ENCODE measurements at regions not wholly inside any gene's neighbourhood (a gene's known extent, or its start where the extent isn't known, plus 50 kb on each side); places are given as distances from the start of the nearest gene placed in this dataset.
"Not testable (repeated sequence)": the region's sequence is repeated elsewhere in the genome, so short reads cannot be mapped to it uniquely, and the experiment has no call there.

DNA sequence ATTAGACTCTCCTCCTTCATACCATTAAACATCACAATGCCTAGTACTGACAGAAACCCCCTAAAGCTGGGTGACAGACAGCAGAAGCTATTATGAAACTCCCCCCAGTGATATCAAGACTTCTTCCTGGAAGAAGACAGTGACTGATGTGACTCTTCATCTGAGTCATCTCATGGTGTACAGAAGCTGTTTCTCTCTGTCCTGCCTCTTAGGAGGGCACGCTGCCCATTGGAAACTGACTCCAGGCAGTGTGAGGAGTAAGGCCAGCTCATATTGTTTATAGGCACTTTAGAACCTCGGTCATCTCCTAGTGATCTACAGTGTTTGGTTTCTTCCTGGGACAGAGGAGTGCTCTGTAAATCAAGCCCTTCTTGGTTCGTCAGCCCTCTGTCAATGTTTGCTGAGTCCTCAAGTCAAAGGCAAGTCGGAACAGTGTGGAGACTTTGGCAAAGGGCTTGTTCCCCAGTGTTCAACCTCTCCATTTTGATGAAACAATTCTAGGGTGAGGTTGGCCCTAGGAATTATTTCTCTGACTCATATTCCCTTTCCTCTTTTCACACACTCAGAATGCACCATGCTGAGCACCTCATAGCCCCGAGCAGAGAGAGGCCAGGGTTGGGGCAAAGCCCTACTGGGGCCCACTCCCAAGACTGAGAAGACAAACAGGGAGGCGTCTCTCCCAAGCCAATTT, 172.5 kb upstream of the TMEM45B start:
- Mint-ChIP-seq H3K36me3 (peaks cover 4% of the 10 kb centered on the region), H3K27me3 (no peaks in the 10 kb centered on the region), H3K4me3 (no peak overlapping the region), H3K9me3 (peaks cover 7% of the 10 kb centered on the region), H3K4me1 (ENCODE audit: unreplicated experiment) (no peaks in the 10 kb centered on the region), H3K27ac (peak overlapping the region; percentile 52)
- no peak for DNase-seq (ENCODE audit: extremely low spot score, unreplicated experiment)
- TF ChIP-seq, protein P1, sequence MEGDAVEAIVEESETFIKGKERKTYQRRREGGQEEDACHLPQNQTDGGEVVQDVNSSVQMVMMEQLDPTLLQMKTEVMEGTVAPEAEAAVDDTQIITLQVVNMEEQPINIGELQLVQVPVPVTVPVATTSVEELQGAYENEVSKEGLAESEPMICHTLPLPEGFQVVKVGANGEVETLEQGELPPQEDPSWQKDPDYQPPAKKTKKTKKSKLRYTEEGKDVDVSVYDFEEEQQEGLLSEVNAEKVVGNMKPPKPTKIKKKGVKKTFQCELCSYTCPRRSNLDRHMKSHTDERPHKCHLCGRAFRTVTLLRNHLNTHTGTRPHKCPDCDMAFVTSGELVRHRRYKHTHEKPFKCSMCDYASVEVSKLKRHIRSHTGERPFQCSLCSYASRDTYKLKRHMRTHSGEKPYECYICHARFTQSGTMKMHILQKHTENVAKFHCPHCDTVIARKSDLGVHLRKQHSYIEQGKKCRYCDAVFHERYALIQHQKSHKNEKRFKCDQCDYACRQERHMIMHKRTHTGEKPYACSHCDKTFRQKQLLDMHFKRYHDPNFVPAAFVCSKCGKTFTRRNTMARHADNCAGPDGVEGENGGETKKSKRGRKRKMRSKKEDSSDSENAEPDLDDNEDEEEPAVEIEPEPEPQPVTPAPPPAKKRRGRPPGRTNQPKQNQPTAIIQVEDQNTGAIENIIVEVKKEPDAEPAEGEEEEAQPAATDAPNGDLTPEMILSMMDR (conservative IDR thresholded peaks at IDR 0.05) = no peak

DNA sequence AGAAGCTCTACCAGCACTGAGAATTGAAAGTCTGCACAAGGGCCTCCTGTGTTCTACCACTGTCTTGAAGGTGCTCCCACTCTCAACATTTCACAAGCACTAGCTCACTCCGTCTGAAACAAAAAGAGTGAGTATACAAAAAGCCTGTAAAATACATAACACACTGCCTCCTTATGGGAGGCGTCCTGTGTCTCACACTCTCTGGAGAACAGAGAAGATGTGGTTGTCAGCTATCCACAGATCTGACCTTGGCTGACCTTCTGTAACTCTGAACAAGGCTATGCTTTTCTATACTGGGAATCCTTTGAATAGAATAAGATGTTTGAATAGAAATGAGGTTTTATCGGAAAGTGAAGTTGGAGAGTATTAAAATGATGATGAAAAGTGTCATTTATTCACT, 171.3 kb upstream of the TMEM45B start:
- no peaks in the 10 kb centered on the region for H3K27me3 Mint-ChIP-seq
- TF ChIP-seq, protein P1 (conservative IDR thresholded peaks at IDR 0.05) = no peak
- no peaks in the 10 kb centered on the region for H3K4me1 Mint-ChIP-seq (ENCODE audit: unreplicated experiment)
- no peak overlapping the region for H3K4me3 Mint-ChIP-seq
- H3K36me3 Mint-ChIP-seq = peaks cover 4% of the 10 kb centered on the region
- peaks cover 7% of the 10 kb centered on the region for H3K9me3 Mint-ChIP-seq
- no peak overlapping the region for H3K27ac Mint-ChIP-seq
- no peak for DNase-seq (ENCODE audit: extremely low spot score, unreplicated experiment)

DNA sequence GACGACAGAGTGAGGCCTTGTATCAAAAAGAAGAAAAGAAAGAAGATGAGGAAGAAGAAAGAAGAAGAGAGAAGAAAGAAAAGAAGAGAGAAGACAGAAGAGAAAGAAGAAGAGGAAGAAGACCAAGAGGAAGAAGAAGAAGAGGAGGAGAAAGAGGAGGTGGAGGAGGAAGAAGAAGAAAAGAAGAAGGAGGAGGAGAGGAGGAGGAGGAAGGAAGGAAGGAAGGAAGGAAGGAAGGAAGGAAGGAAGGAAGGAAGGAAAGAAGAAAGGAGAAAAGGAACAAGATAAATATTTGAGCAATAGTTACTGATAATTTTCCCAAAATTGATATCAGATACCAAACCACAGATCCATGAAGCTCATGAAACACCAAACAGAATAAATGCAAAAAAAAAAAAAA, 169.7 kb upstream of the TMEM45B start:
- Mint-ChIP-seq H3K4me1 (ENCODE audit: unreplicated experiment) (no peaks in the 10 kb centered on the region), H3K36me3 (peaks cover 4% of the 10 kb centered on the region), H3K9me3 (peaks cover 7% of the 10 kb centered on the region), H3K4me3 (no peak overlapping the region), H3K27me3 (no peaks in the 10 kb centered on the region), H3K27ac (no peak overlapping the region)
- TF ChIP-seq, protein P1 (conservative IDR thresholded peaks at IDR 0.05) = no peak
- no peak for DNase-seq (ENCODE audit: extremely low spot score, unreplicated experiment)

DNA sequence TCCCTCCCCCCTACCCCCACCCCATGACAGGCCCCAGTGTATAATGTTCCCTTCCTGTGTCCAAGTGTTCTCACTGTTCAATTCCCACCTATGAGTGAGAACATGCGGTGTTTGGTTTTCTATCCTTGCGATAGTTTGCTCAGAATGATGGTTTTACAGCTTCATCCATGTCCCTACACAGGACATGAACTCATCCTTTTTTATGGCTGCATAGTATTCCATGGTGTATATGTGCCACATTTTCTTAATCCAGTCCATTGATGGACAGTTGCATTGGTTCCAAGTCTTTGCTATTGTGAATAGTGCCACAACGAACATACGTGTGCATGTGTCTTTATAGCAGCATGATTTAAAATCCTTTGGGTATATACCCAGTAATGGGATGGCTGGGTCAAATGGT, 165.6 kb upstream of the TMEM45B start:
- not testable (repeated sequence) for H3K27me3 Mint-ChIP-seq; H3K4me3 Mint-ChIP-seq; H3K9me3 Mint-ChIP-seq; DNase-seq (ENCODE audit: extremely low spot score, unreplicated experiment); H3K36me3 Mint-ChIP-seq; H3K4me1 Mint-ChIP-seq (ENCODE audit: unreplicated experiment); H3K27ac Mint-ChIP-seq

DNA sequence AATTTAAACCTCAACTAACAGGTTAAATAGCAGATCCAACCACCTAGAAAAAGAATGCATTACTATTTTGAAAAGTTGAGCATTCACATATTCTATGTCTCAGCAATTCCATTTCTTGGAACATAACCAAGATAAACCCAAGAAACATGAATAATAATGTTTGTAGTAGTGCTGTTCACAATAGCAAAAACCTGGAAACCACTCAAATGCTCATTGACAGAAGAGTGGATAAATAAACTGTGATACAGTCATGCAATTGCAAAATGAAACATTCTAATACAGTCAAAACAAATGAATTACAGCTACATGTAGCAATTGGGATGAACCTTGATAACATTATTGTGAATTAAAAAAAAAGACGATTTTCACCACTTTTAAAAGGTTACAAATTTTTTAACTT, 162.8 kb upstream of the TMEM45B start:
- TF ChIP-seq, protein P1 (conservative IDR thresholded peaks at IDR 0.05) = no peak
- DNase-seq (ENCODE audit: extremely low spot score, unreplicated experiment) = no peak
- H3K9me3 Mint-ChIP-seq = peaks cover 14% of the 10 kb centered on the region
- H3K27me3 Mint-ChIP-seq = no peaks in the 10 kb centered on the region
- no peaks in the 10 kb centered on the region for H3K4me1 Mint-ChIP-seq (ENCODE audit: unreplicated experiment)
- no peak overlapping the region for H3K27ac Mint-ChIP-seq
- H3K4me3 Mint-ChIP-seq = no peak overlapping the region
- H3K36me3 Mint-ChIP-seq = peaks cover 8% of the 10 kb centered on the region

DNA sequence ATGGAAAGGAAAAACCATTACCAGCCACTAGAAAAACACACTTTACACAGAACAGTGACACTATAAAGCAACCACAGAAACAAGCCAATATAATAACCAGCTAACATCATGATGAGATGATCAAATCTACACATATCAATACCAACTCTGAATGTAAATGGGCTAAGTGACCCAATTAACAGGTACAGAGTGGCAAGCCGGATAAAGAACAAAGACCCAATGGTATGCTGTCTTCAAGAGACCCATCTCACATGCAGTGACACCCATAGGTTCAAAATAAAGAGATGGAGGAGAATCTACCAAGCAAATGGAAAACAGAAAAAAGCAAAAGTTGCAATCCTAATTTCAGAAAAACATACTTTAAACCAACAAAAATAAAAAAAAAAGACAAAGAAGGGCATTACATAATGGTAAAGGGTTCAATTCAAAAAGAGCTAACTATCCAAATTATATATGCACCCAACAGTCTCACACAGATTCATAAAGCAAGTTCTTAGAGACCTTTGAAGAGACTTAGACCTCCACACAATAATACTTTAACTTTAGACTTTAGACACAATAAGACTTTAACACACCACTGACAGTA, 160.3 kb upstream of the TMEM45B start:
- Mint-ChIP-seq H3K9me3 (peaks cover 19% of the 10 kb centered on the region), H3K27ac (no peak overlapping the region), H3K27me3 (no peaks in the 10 kb centered on the region), H3K4me3 (no peak overlapping the region), H3K4me1 (ENCODE audit: unreplicated experiment) (no peaks in the 10 kb centered on the region), H3K36me3 (peaks cover 8% of the 10 kb centered on the region)
- DNase-seq (ENCODE audit: extremely low spot score, unreplicated experiment) = no peak
- TF ChIP-seq, protein P1 (conservative IDR thresholded peaks at IDR 0.05) = no peak
